HuH-7 (cell line): ENCODE measurements at regions not wholly inside any gene's neighbourhood (a gene's known extent, or its start where the extent isn't known, plus 50 kb on each side); places are given as distances from the start of the nearest gene placed in this dataset.

Experiments used
- DNase-seq: peaks from one replicate; pipeline ENCODE4 v3.0.0; 2011; ENCODE audit warnings: low spot score

DNA sequence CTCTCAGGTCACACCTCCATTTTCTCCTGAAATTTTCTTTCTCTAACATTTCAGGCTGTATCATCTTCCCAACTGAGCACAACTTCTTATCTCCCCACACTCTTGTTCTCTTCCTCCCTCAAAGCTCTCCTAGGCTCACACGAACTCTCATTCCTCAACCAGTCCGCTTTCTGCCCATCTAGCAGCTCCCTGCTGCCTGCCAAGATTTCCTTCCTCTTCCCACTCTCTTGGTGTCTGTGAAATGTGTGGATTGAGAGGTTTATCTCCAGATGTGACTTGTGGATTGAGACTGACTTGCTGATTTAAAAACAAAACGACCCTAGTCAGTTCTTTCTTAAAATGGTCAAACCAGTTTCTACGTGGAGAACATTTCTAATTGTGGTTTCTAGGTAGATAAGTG is 106.3 kb downstream of the MTNR1B start:
- no peak for DNase-seq

DNA sequence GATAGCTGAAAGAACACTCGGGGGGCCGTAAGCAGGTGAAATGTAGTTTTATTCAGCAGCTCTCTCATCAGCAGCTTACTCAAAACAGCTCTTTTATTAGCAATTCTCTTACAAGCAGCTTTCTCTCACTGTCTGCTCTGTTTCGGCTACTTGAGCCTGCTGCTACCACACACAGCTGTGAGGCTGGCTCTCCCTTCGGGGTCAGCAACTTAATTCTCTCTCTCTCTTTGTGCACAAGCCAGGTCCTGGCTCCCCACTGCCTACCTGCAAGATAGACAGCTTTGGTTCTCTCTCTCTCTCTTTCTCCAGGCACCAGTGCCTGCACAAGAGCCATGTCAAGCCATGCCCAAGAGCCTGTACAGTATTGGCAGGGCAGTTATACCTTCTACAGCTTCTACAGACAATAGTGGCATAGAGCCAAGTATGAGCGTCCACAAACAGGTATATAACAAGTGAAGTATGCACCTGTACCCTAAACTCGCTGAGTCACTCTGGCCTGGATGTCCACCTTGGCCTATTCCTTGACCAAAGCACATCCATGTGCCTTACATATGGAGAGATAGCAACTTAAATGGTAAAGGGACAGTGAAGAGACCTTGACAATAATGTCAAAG is 110.8 kb downstream of the MTNR1B start:
- no peak for DNase-seq

DNA sequence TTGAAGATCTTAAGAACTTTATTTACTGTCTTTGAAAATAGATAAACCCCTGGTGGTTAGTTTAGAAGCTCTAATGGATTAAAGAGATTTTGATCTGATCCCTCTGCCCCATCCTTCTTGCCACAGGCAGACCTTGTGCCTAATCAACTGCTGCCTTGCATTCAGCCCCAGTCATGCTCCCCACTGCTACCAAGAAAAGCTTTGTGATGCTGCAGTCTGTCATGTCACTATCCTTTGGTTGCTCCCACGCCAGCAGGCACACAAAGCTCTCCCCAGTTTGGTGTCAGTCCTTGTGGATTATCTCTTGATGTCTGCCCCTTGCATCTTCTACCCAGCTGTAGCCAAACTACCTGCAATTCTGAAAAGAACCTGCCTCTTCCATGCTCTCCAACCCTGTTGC is 112.2 kb downstream of the MTNR1B start:
- no peak for DNase-seq

- no peak for DNase-seq
Measured at GRCh38 chr11:93082900-93083299, 113.4 kb downstream of the MTNR1B start.

GRCh38 chr11:93084727-93085505 is 112.9 kb downstream of the SLC36A4 start:
- DNase-seq = no peak

DNA sequence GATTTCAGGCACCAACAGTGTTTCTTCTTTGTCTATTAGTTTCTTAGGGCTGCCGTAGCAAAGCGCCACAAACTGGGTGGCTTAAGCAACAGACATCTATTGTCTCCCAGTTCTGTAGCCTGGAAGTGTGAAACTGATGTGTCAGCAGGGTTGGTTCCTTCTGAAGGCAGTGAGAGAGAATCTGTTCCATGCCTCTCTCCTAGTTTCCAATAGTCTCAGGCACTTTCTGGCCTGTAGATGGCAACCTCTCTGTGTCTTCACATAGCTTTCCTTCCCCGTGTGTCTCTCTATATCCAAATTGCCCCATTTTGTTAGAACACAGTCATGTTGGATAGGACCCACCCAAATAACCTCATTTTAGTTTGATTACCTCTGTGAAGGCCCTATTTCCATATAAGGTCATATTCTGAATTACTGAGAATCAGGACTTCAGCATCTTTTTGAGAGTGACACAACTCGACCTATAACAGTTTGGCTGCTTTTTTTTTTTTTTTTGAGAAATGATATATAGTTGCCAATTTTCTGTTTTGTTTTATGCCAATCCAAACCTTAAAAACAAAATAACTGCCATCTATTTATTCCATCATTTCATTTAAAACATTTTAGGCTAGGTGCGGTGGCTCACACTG is 108.2 kb downstream of the SLC36A4 start:
- DNase-seq = peak; percentile 6
